Gastroesophageal sphincter (tissue), 4 donors: ENCODE measurements at regions not wholly inside any gene's neighbourhood (a gene's known extent, or its start where the extent isn't known, plus 50 kb on each side); places are given as distances from the start of the nearest gene placed in this dataset.
A peak's percentile ranks its signal among the peaks of the same experiment; 100 is the strongest.

Source experiments
- ATAC-seq: fragments of 150-250 bp; one replicate; pipeline ENCODE4 v1.9.1; 2016; ENCODE audit warnings: mild to moderate bottlenecking, moderate library complexity
- H3K27ac ChIP-seq, 4 donors: fragments of 200-600 bp; sonication (generic) in 3 of 4; 1 replicate in 3 of 4; 2 replicates in 1 of 4; pipeline ENCODE4 v1.5.1; 2016 to 2019
- H3K27me3 ChIP-seq: fragments of 200-600 bp; sonication (generic); one replicate; pipeline ENCODE4 v1.5.1; 2019
- H3K36me3 ChIP-seq, 2 donors: fragments of 200-600 bp; sonication (generic); one replicate each; pipeline ENCODE4 v1.5.1; 2019; ENCODE audit warnings: control low read depth in 1 of 2
- H3K4me1 ChIP-seq, 3 donors: fragments of 200-600 bp; sonication (generic); 1 replicate in 2 of 3; 2 replicates in 1 of 3; pipeline ENCODE4 v1.5.1; 2016 to 2019; ENCODE audit warnings: control low read depth in 2 of 3
- H3K4me3 ChIP-seq, 2 donors: fragments of 200-600 bp; sonication (generic); one replicate each; pipeline ENCODE4 v1.5.1; 2019; ENCODE audit warnings: mild to moderate bottlenecking in 1 of 2, moderate library complexity in 1 of 2
- H3K9me3 ChIP-seq, 3 donors: fragments of 200-600 bp; sonication (generic); one replicate each; pipeline ENCODE4 v1.5.1; 2017 to 2019; ENCODE audit warnings: control low read depth in 2 of 3
- CTCF ChIP-seq, 4 experiments: fragments of 200-600 bp in 2 of 4; fragments of 450-650 bp in 2 of 4; sonication (generic) in 1 of 4; IDR thresholded peaks; one replicate each; pipeline ENCODE4 v1.5.1; 2017 to 2019; ENCODE audit warnings: antibody characterized with exemption in 4 of 4, mild to moderate bottlenecking in 2 of 4, moderate library complexity in 2 of 4
- EP300 ChIP-seq: sonication (generic); formaldehyde crosslinking; IDR thresholded peaks from one replicate; pipeline ENCODE4 v1.6.1; 2017; ENCODE audit warnings: antibody characterized with exemption, mild to moderate bottlenecking
- POLR2A ChIP-seq, 2 donors: fragments of 450-650 bp; IDR thresholded peaks; one replicate each; pipeline ENCODE4 v1.6.1; 2017; ENCODE audit warnings: antibody characterized with exemption in 2 of 2, mild to moderate bottlenecking in 2 of 2, moderate library complexity in 1 of 2
- POLR2AphosphoS5 ChIP-seq: sonication (generic); formaldehyde crosslinking; IDR thresholded peaks from one replicate; pipeline ENCODE4 v1.6.1; 2017; ENCODE audit warnings: antibody characterized with exemption
- WGBS, 2 donors: methylation state at CpG; one replicate each; pipeline ENCODE4 v1.1.5; 2018; ENCODE audit warnings: low coverage in 1 of 2; 5-methylcytosine and 5-hydroxymethylcytosine counted together

- H3K4me3 ChIP-seq: no peak overlapping the region
- no peaks in the 10 kb centered on the region for H3K9me3 ChIP-seq
- WGBS, 2 donors: 79 to 93% methylated on average over 2 of the region's 2 CpGs
- no peaks in the 10 kb centered on the region for H3K27me3 ChIP-seq
- no peak overlapping the region for H3K27ac ChIP-seq
- TF ChIP-seq EP300 (no peak), POLR2A (IDR thresholded peaks at IDR 0.05) (no peak), POLR2AphosphoS5 (no peak), CTCF (IDR thresholded peaks at IDR 0.05) (no peak)
- peaks cover 0 to 14% (median 0%) of the 10 kb centered on the region in 3 donors for H3K4me1 ChIP-seq
- ATAC-seq: no peak
- no peaks in the 10 kb centered on the region for H3K36me3 ChIP-seq
Observed at GRCh38 chr1:217322834-217323233, 308.1 kb downstream of the GPATCH2 start.

- TF ChIP-seq CTCF (IDR thresholded peaks at IDR 0.05) (no peak), EP300 (no peak), POLR2AphosphoS5 (no peak), POLR2A (IDR thresholded peaks at IDR 0.05) (no peak)
- WGBS, 2 donors: 40 to 42% methylated on average over 1 of the region's 1 CpG
- H3K27me3 ChIP-seq: no peaks in the 10 kb centered on the region
Observed at GRCh38 chr1:217315346-217315745, 315.5 kb downstream of the GPATCH2 start.

GRCh38 chr1:217313096-217313495, 317.8 kb downstream of the GPATCH2 start:
- no peaks in the 10 kb centered on the region for H3K9me3 ChIP-seq
- TF ChIP-seq POLR2AphosphoS5 (no peak), POLR2A (IDR thresholded peaks at IDR 0.05) (no peak), CTCF (IDR thresholded peaks at IDR 0.05) (no peak), EP300 (no peak)
- no peak overlapping the region for H3K27ac ChIP-seq
- peaks cover 0 to 3% (median 0%) of the 10 kb centered on the region in 3 donors for H3K4me1 ChIP-seq
- H3K27me3 ChIP-seq: no peaks in the 10 kb centered on the region
- no peak overlapping the region for H3K4me3 ChIP-seq
- no peak for ATAC-seq
- 79 to 100% methylated on average over 1 to 3 of the region's 5 CpGs for WGBS, 2 donors
- no peaks in the 10 kb centered on the region for H3K36me3 ChIP-seq

More at GRCh38 chr1:217315346-217315745, 315.5 kb downstream of the GPATCH2 start:
- Histone ChIP-seq H3K4me3 (no peak overlapping the region), H3K36me3 (no peaks in the 10 kb centered on the region), H3K9me3 (no peaks in the 10 kb centered on the region), H3K4me1 (peaks cover 0 to 3% (median 0%) of the 10 kb centered on the region in 3 donors), H3K27ac (no peak overlapping the region)
- ATAC-seq: no peak

GRCh38 chr1:217311766-217312165, 319.1 kb downstream of the GPATCH2 start:
- H3K9me3 ChIP-seq: no peaks in the 10 kb centered on the region

More at GRCh38 chr1:217311766-217312165, 319.1 kb downstream of the GPATCH2 start:
- no peak for TF ChIP-seq EP300
- peak in 1 of 4 experiments; percentile 7 for TF ChIP-seq CTCF (IDR thresholded peaks at IDR 0.05)
- TF ChIP-seq POLR2A (IDR thresholded peaks at IDR 0.05): no peak
- no peak for TF ChIP-seq POLR2AphosphoS5
- WGBS, 2 donors: 57 to 80% methylated on average over 1 of the region's 1 CpG
- no peaks in the 10 kb centered on the region for H3K27me3 ChIP-seq
- no peak overlapping the region for H3K27ac ChIP-seq
- H3K36me3 ChIP-seq: no peaks in the 10 kb centered on the region
- ATAC-seq: no peak
- H3K4me3 ChIP-seq: no peak overlapping the region
- peaks cover 0 to 3% (median 0%) of the 10 kb centered on the region in 3 donors for H3K4me1 ChIP-seq
